ENCODE measurements at regions not wholly inside any gene's neighbourhood (a gene's known extent, or its start where the extent isn't known, plus 50 kb on each side); places are given as distances from the start of the nearest gene placed in this dataset.

GRCh38 chr6:105831311-105832097 is 254.6 kb upstream of the PRDM1 start:
- Mint-ChIP-seq H3K27ac (no peak overlapping the region), H3K4me1 (0 out of 3 replicates have a peak, but pooled peaks cover 4% of the 10 kb centered on the region), H3K4me3 (no peak overlapping the region), H3K36me3 (ENCODE audit: low read depth) (no peaks in the 10 kb centered on the region), H3K9me3 (peaks cover 10% of the 10 kb centered on the region; the same call in 2 of the 3 replicates), H3K27me3 (ENCODE audit: insufficient read depth, low read depth, poor library complexity) (no peaks in the 10 kb centered on the region)
- H3K27me3 ChIP-seq (ENCODE audit: insufficient read depth): no peaks in the 10 kb centered on the region
- no peaks in the 10 kb centered on the region for H4K20me1 ChIP-seq (replicated peaks; ENCODE audit: insufficient read depth)
- no peaks in the 10 kb centered on the region for H3K79me2 ChIP-seq (replicated peaks; ENCODE audit: insufficient read depth)
- ATAC-seq (no peak), DNase-seq (ENCODE audit: low spot score) (no peak)
- no peak overlapping the region for H3K4me3 ChIP-seq
- no peaks in the 10 kb centered on the region for H3K9me2 ChIP-seq (ENCODE audit: insufficient read depth)
- H3K4me2 ChIP-seq: no peak overlapping the region
- no peak for TF ChIP-seq ZNF114 (CRISPR knock-in tag; IDR thresholded peaks at IDR 0.05)
- TF ChIP-seq ETS1 (IDR thresholded peaks at IDR 0.05): no peak
- no peak for TF ChIP-seq STAT1 (IDR thresholded peaks at IDR 0.05; ENCODE audit: unreplicated experiment)
- no peak for TF ChIP-seq ZNF331 (CRISPR knock-in tag; IDR thresholded peaks at IDR 0.05; ENCODE audit: low read depth)
- TF ChIP-seq POLR2AphosphoS5 (IDR thresholded peaks at IDR 0.05; ENCODE audit: low read depth): no peak
- TF ChIP-seq ZNF462 (CRISPR knock-in tag; IDR thresholded peaks at IDR 0.05): no peak
- no peak for TF ChIP-seq CTCF (conservative IDR thresholded peaks at IDR 0.05; ENCODE audit: low read depth in 2 of 2)
- TF ChIP-seq EZH2phosphoT487 (IDR thresholded peaks at IDR 0.05; ENCODE audit: unreplicated experiment): no peak
- no peak for TF ChIP-seq JUNB (IDR thresholded peaks at IDR 0.05; ENCODE audit: unreplicated experiment)
- no peak for TF ChIP-seq CREB1 (CRISPR knock-in tag; IDR thresholded peaks at IDR 0.05; ENCODE audit: low read depth)
- no peak for TF ChIP-seq EZH2 (IDR thresholded peaks at IDR 0.05; ENCODE audit: low read depth, unreplicated experiment)
- TF ChIP-seq NANOG (IDR thresholded peaks at IDR 0.05; ENCODE audit: borderline replicate concordance): no peak
- no peak for TF ChIP-seq REST (IDR thresholded peaks at IDR 0.05; ENCODE audit: unreplicated experiment)
- H3F3A ChIP-seq (replicated peaks; ENCODE audit: low read depth): no peaks in the 10 kb centered on the region
- H3K36me3 ChIP-seq (ENCODE audit: insufficient read depth): no peaks in the 10 kb centered on the region
- no peak overlapping the region for H3K27ac ChIP-seq (ENCODE audit: low read depth)
- H2AFZ ChIP-seq: no peak overlapping the region
- no peaks in the 10 kb centered on the region for H3K4me1 ChIP-seq (ENCODE audit: insufficient read depth)
